Activated CD4-positive, alpha-beta memory T cell treated with anti-CD3 and anti-CD28 coated beads, Interleukin-2, amount 10 ng/mL, durations not matched to agents 7 days and 5 days (primary cell): ENCODE measurements at regions not wholly inside any gene's neighbourhood (a gene's known extent, or its start where the extent isn't known, plus 50 kb on each side); places are given as distances from the start of the nearest gene placed in this dataset.

Experiments
- CTCF ChIA-PET: fragments of 350-600 bp; sonication (Branson Sonifier 250); formaldehyde crosslinking; loops from one replicate; lab custom pipeline; 2021; ENCODE audit warnings: antibody characterized with exemption, inconsistent platforms; lab: Charles Lee
- POLR2A ChIA-PET: fragments of 350-600 bp; sonication (Branson Sonifier 250); formaldehyde crosslinking; loops from one replicate; lab custom pipeline; 2021; ENCODE audit warnings: antibody characterized with exemption; lab: Charles Lee
- DNase-seq: peaks from one replicate; pipeline ENCODE4 v3.0.0-alpha.2; 2020
- H3K27ac Mint-ChIP-seq: one replicate; pipeline ENCODE4 v1.8.0; 2021; ENCODE audit warnings: mild to moderate bottlenecking, mixed read lengths
- H3K27me3 Mint-ChIP-seq: one replicate; pipeline ENCODE4 v1.8.0; 2021; ENCODE audit warnings: mixed read lengths
- H3K36me3 Mint-ChIP-seq: one replicate; pipeline ENCODE4 v1.8.0; 2021; ENCODE audit warnings: low read depth, mixed read lengths
- H3K4me1 Mint-ChIP-seq: one replicate; pipeline ENCODE4 v1.8.0; 2021; ENCODE audit warnings: mixed read lengths
- H3K4me3 Mint-ChIP-seq: one replicate; pipeline ENCODE4 v1.8.0; 2021; ENCODE audit warnings: mild to moderate bottlenecking, mixed read lengths
- H3K9me3 Mint-ChIP-seq: one replicate; pipeline ENCODE4 v1.8.0; 2021; ENCODE audit warnings: mixed read lengths

GRCh38 chr14:29222671-29223268 lies 456.2 kb downstream of the FOXG1 start:
- no peaks in the 10 kb centered on the region for H3K36me3 Mint-ChIP-seq
- DNase-seq: no peak
- no peaks in the 10 kb centered on the region for H3K27me3 Mint-ChIP-seq
- H3K4me1 Mint-ChIP-seq: no peaks in the 10 kb centered on the region
- ChIA-PET POLR2A (no interaction called here), CTCF (no interaction called here)
- H3K4me3 Mint-ChIP-seq: no peak overlapping the region
- H3K9me3 Mint-ChIP-seq: peaks cover 6% of the 10 kb centered on the region
- no peak overlapping the region for H3K27ac Mint-ChIP-seq

DNA sequence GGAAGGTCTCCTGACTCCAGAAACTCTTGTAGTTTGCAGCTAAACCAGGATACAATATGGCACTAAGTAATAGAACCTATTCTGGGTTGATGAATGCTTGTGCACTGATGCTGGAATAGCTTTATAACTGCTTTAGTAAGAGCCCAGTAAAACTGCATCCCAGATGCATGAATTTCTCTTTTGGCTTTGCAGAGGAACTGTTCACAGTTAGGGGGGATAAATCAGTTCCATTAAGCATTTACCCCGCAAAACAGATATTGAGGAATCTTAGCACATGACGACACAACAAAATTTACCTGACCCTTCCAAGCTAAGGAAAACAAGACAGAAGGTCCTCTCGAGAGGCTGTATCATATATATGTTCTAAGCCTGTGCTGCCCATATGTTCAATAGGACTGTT lies 457.4 kb downstream of the FOXG1 start:
- Mint-ChIP-seq H3K36me3 (no peaks in the 10 kb centered on the region), H3K27ac (no peak overlapping the region), H3K9me3 (peaks cover 6% of the 10 kb centered on the region), H3K4me3 (no peak overlapping the region), H3K27me3 (no peaks in the 10 kb centered on the region), H3K4me1 (no peaks in the 10 kb centered on the region)
- CTCF ChIA-PET: no interaction called here
- POLR2A ChIA-PET: no interaction called here
- no peak for DNase-seq

- H3K9me3 Mint-ChIP-seq: peaks cover 5% of the 10 kb centered on the region
- H3K36me3 Mint-ChIP-seq: no peaks in the 10 kb centered on the region
- no peaks in the 10 kb centered on the region for H3K4me1 Mint-ChIP-seq
- POLR2A ChIA-PET: no interaction called here
- H3K27ac Mint-ChIP-seq: no peak overlapping the region
- CTCF ChIA-PET: no interaction called here
- no peak for DNase-seq
- no peak overlapping the region for H3K4me3 Mint-ChIP-seq
- no peaks in the 10 kb centered on the region for H3K27me3 Mint-ChIP-seq
Observed at GRCh38 chr14:29227631-29228030, 461.0 kb downstream of the FOXG1 start.

DNA sequence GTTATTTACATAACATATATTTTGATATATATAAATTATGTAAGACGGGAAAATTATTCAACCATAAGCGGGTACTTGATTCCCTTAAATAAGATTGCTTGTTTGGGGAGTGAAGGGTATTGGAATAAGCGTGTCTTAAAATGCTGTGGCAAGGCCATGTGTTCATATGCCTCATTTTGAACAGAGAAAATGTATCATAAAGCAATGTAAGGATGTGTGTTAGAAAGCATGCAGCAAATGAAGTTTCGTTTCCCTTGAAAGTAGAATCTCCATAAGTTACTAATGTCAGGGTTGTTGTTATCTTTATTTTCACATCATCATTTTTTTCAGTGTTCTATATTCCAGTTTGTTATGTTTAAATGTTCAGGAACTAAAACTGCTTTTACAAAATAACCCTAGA lies 465.6 kb downstream of the FOXG1 start:
- Mint-ChIP-seq H3K27ac (no peak overlapping the region), H3K9me3 (peaks cover 2% of the 10 kb centered on the region), H3K36me3 (no peaks in the 10 kb centered on the region), H3K4me1 (no peaks in the 10 kb centered on the region), H3K4me3 (no peak overlapping the region), H3K27me3 (no peaks in the 10 kb centered on the region)
- no peak for DNase-seq
- POLR2A ChIA-PET: no interaction called here
- CTCF ChIA-PET: no interaction called here

DNA sequence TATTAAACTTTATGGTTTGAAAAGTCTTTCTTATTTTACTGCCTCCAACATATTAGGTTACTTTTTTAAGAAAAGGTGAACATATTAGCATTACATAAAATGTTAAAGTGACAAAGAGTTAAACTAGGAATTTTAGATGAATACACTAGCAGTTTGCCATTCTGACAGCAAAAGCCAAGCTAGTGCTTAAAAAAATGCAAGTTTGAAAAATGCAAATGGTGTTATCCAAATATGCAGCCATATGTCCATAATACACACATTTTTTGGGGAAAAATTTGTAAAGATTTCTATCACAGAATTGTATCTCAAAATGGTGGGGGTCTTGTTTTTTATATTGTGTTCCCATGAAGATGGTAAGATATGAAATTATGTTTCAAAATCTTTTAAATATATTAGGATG lies 466.1 kb downstream of the FOXG1 start:
- Mint-ChIP-seq H3K4me3 (no peak overlapping the region), H3K9me3 (peaks cover 2% of the 10 kb centered on the region)
- CTCF ChIA-PET: no interaction called here

GRCh38 chr14:29233188-29233587 lies 466.6 kb downstream of the FOXG1 start:
- H3K27ac Mint-ChIP-seq: no peak overlapping the region
- ChIA-PET POLR2A (no interaction called here), CTCF (no interaction called here)
- peaks cover 2% of the 10 kb centered on the region for H3K9me3 Mint-ChIP-seq
- H3K36me3 Mint-ChIP-seq: no peaks in the 10 kb centered on the region
- H3K4me3 Mint-ChIP-seq: no peak overlapping the region
- DNase-seq: no peak
- H3K4me1 Mint-ChIP-seq: no peaks in the 10 kb centered on the region
- no peaks in the 10 kb centered on the region for H3K27me3 Mint-ChIP-seq

More for the DNA sequence above, 466.1 kb downstream of the FOXG1 start:
- no peaks in the 10 kb centered on the region for H3K36me3 Mint-ChIP-seq
- H3K27ac Mint-ChIP-seq: no peak overlapping the region
- no peaks in the 10 kb centered on the region for H3K27me3 Mint-ChIP-seq
- no peak for DNase-seq
- no peaks in the 10 kb centered on the region for H3K4me1 Mint-ChIP-seq
- POLR2A ChIA-PET: no interaction called here

DNA sequence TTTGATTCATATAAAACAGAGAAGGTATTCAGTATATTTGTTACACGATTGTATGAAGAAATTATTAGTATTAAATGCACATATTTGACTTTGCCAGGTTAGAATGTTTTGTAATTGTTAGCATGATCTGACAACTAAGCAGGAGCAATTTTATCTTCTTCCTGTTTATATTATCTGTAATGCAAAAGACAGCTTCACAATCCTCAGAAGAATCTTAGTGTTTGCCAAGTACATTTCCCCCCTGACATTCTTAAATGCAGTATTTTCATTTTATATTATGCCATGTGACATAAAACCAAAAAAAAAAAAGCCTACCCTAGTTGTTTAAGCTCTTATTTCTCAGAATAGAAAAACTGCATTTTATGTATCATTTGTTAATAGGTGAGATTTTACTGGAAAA lies 469.4 kb downstream of the FOXG1 start:
- no peak overlapping the region for H3K4me3 Mint-ChIP-seq
- ChIA-PET POLR2A (no interaction called here), CTCF (no interaction called here)
- no peaks in the 10 kb centered on the region for H3K36me3 Mint-ChIP-seq
- no peak for DNase-seq
- no peaks in the 10 kb centered on the region for H3K4me1 Mint-ChIP-seq
- no peak overlapping the region for H3K27ac Mint-ChIP-seq
- H3K9me3 Mint-ChIP-seq: peaks cover 2% of the 10 kb centered on the region
- no peaks in the 10 kb centered on the region for H3K27me3 Mint-ChIP-seq

- H3K27me3 Mint-ChIP-seq: no peaks in the 10 kb centered on the region
- POLR2A ChIA-PET: no interaction called here
- no peak overlapping the region for H3K4me3 Mint-ChIP-seq
Observed at GRCh38 chr14:29236401-29236800, 469.8 kb downstream of the FOXG1 start.

GRCh38 chr14:29236848-29237247 lies 470.3 kb downstream of the FOXG1 start:
- Mint-ChIP-seq H3K27me3 (no peaks in the 10 kb centered on the region), H3K36me3 (no peaks in the 10 kb centered on the region), H3K9me3 (peaks cover 4% of the 10 kb centered on the region), H3K27ac (no peak overlapping the region), H3K4me3 (no peak overlapping the region), H3K4me1 (no peaks in the 10 kb centered on the region)
- no peak for DNase-seq
- POLR2A ChIA-PET: no interaction called here
- CTCF ChIA-PET: no interaction called here

More at GRCh38 chr14:29236401-29236800, 469.8 kb downstream of the FOXG1 start:
- CTCF ChIA-PET: no interaction called here
- Mint-ChIP-seq H3K27ac (no peak overlapping the region), H3K9me3 (no peaks in the 10 kb centered on the region), H3K4me1 (no peaks in the 10 kb centered on the region), H3K36me3 (no peaks in the 10 kb centered on the region)
- no peak for DNase-seq

GRCh38 chr14:29240066-29240465 lies 473.5 kb downstream of the FOXG1 start:
- Mint-ChIP-seq H3K4me3 (no peak overlapping the region), H3K36me3 (no peaks in the 10 kb centered on the region), H3K9me3 (peaks cover 10% of the 10 kb centered on the region), H3K4me1 (no peaks in the 10 kb centered on the region), H3K27ac (no peak overlapping the region), H3K27me3 (no peaks in the 10 kb centered on the region)
- DNase-seq: no peak
- ChIA-PET CTCF (no interaction called here), POLR2A (no interaction called here)

DNA sequence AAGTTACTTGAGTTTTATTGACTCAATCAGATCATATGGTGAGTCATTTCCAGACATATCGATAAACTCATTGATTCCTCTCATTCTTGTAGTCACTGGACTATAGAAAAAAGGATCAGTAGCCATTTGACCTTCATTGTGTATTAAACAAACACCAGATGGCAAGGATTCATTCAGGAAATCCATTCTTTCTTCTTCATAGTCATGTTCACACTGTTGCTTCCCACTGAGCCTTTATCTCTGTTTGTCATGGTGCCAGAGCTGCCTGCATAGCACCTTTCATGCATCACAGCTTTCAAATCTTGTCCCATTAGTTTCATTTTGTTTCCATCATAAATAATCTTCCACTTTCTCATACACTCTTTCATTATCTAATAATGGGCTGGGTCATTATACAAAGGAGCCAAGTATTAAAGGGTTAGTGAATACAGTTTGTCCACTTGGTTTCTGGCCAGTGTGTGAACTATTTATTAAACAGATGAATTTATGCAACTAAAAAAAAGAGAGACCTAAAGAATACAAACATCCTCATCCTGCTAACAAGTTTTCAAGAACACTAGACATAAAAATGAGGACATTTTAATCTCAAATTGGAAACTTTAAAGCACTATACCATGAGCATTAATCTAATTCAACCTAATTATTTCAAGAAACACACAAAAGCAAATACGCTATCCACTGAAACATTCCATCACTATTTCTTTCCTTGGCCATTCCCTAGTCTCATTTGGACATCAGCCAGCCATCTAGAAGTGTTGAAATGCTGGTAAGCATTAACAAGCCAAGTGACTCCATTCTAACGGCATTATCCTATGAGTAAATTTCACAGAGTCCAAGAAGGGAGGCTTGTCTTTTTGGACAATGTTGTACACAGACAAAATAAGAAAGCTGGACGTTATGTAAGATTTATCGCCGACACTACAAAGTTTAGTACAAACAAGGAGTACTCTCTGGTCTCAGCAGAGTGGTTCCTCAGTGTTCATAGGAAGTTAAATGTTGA lies 476.5 kb downstream of the FOXG1 start:
- no peak overlapping the region for H3K27ac Mint-ChIP-seq
- no peak for DNase-seq
- H3K9me3 Mint-ChIP-seq: peaks cover 19% of the 10 kb centered on the region
- no peaks in the 10 kb centered on the region for H3K27me3 Mint-ChIP-seq
- no peaks in the 10 kb centered on the region for H3K4me1 Mint-ChIP-seq
- no peak overlapping the region for H3K4me3 Mint-ChIP-seq
- no peaks in the 10 kb centered on the region for H3K36me3 Mint-ChIP-seq
- ChIA-PET POLR2A (no interaction called here), CTCF (no interaction called here)

DNA sequence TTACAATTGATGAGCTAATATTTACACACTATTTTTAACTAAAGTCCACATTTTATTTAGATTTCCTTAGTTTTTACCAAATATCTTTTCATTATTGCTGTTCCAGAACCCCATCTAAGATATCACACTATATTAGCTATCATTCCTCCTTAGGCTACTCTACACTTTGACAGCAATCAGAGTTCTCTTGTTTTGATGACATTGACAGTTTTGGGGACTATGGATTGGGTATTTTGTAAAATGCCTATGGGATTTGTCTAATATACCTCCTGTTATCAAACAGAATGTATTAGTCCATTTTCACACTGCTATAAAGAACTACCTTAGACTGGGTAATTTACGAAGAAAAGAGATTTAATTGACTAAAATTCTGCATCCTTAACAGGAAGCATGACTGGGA lies 489.1 kb downstream of the FOXG1 start:
- no peak for DNase-seq
- no peaks in the 10 kb centered on the region for H3K4me1 Mint-ChIP-seq

GRCh38 chr14:29262979-29263378 lies 496.4 kb downstream of the FOXG1 start:
- CTCF ChIA-PET: no interaction called here
- POLR2A ChIA-PET: no interaction called here
- no peaks in the 10 kb centered on the region for H3K27me3 Mint-ChIP-seq
- no peak overlapping the region for H3K27ac Mint-ChIP-seq
- no peaks in the 10 kb centered on the region for H3K36me3 Mint-ChIP-seq
- H3K9me3 Mint-ChIP-seq: peaks cover 22% of the 10 kb centered on the region
- H3K4me1 Mint-ChIP-seq: no peaks in the 10 kb centered on the region
- no peak overlapping the region for H3K4me3 Mint-ChIP-seq
- no peak for DNase-seq

More for the DNA sequence above, 489.1 kb downstream of the FOXG1 start:
- Mint-ChIP-seq H3K36me3 (no peaks in the 10 kb centered on the region), H3K27ac (no peak overlapping the region), H3K4me3 (no peak overlapping the region), H3K9me3 (peaks cover 16% of the 10 kb centered on the region), H3K27me3 (no peaks in the 10 kb centered on the region)
- ChIA-PET POLR2A (no interaction called here), CTCF (no interaction called here)
